SK-N-MC (cell line): ENCODE measurements at regions not wholly inside any gene's neighbourhood (a gene's known extent, or its start where the extent isn't known, plus 50 kb on each side); places are given as distances from the start of the nearest gene placed in this dataset.

Experiments used
- FOXP2 ChIP-seq: optimal IDR thresholded peaks from 2 replicates; pipeline ENCODE3; 2011; ENCODE audit warnings: mild to moderate bottlenecking, moderate library complexity; ENCODE audit not compliant: insufficient read depth; ENCODE audit errors: extremely low read length, control extremely low read depth
- POLR2AphosphoS5 ChIP-seq: IDR thresholded peaks from 2 replicates; pipeline ENCODE4 v1.6.1; 2012; ENCODE audit warnings: mild to moderate bottlenecking, low read depth, low read length, borderline replicate concordance

DNA sequence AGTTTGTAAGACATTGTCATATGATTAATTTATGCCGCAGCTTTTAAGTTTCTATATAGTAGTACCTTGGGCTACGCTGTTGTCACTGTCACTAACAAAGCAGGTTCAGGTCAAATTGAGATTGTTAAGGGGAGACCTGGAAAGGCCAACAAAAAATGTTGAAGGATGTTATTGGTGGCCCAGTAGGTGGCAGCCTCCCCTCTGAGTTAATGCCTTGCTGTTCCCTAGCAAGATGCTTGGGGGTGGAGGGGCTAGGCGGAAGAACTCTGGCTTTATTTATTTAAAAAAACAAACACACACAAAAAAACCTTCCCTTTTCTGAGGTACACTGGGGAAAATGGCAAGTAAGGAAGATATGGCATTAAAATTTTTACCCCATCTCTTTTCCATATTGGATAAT, 128.3 kb upstream of the ATP5MC3 start:
- TF ChIP-seq POLR2AphosphoS5 (no peak), FOXP2 (no peak)
